Fibroblast of lung (primary cell): ENCODE measurements at regions not wholly inside any gene's neighbourhood (a gene's known extent, or its start where the extent isn't known, plus 50 kb on each side); places are given as distances from the start of the nearest gene placed in this dataset.

Source experiments
- DNase-seq, 2 donors: peaks; one replicate each; pipeline versions ENCODE4 v3.0.0 to v3.0.0-alpha.2; 2010; ENCODE audit warnings: low read depth in 2 of 2
- H2AFZ ChIP-seq: 2 replicates; pipeline ENCODE4 v1.5.1; 2012; ENCODE audit warnings: low read length, control low read depth, inconsistent platforms
- H3K27ac ChIP-seq: 2 replicates; pipeline ENCODE4 v1.5.1; 2011; ENCODE audit warnings: low read length, control low read depth; ENCODE audit not compliant: insufficient read depth
- H3K27me3 ChIP-seq: 2 replicates; pipeline ENCODE4 v1.5.1; 2011; ENCODE audit warnings: mild to moderate bottlenecking, low read length; ENCODE audit not compliant: control insufficient read depth, insufficient read depth
- H3K36me3 ChIP-seq: 2 replicates; pipeline ENCODE4 v1.5.1; 2011; ENCODE audit warnings: low read length; ENCODE audit not compliant: control insufficient read depth, insufficient read depth
- H3K4me1 ChIP-seq: 2 replicates; pipeline ENCODE4 v1.5.1; 2011; ENCODE audit warnings: low read length; ENCODE audit not compliant: control insufficient read depth, insufficient read depth; ENCODE audit errors: extremely low read depth
- H3K4me2 ChIP-seq: 2 replicates; pipeline ENCODE4 v1.5.1; 2011; ENCODE audit warnings: low read length, control low read depth; ENCODE audit not compliant: insufficient read depth; ENCODE audit errors: extremely low read depth
- H3K4me3 ChIP-seq, 4 experiments: fragments of 200-600 bp in 1 of 4; sonication (generic) in 1 of 4; replicated peaks in 1 of 4; 2 replicates each; pipeline ENCODE4 v1.5.1; 2011 to 2016; ENCODE audit warnings: low read length in 4 of 4, low read depth in 3 of 4, mild to moderate bottlenecking in 3 of 4, control low read depth in 2 of 4, inconsistent platforms in 1 of 4, mixed read lengths in 1 of 4; ENCODE audit not compliant: insufficient read depth in 1 of 4; ENCODE audit errors: control extremely low read depth in 1 of 4
- H3K79me2 ChIP-seq: 2 replicates; pipeline ENCODE4 v1.5.1; 2012; ENCODE audit warnings: mild to moderate bottlenecking, low read length, inconsistent platforms; ENCODE audit not compliant: control insufficient read depth, insufficient read depth
- H3K9ac ChIP-seq: 2 replicates; pipeline ENCODE4 v1.5.1; 2011; ENCODE audit warnings: mild to moderate bottlenecking, low read length, control low read depth; ENCODE audit not compliant: insufficient read depth
- H3K9me3 ChIP-seq: 2 replicates; pipeline ENCODE4 v1.5.1; 2012; ENCODE audit warnings: low read depth, low read length; ENCODE audit not compliant: control insufficient read depth, insufficient read depth
- H4K20me1 ChIP-seq: 2 replicates; pipeline ENCODE4 v1.5.1; 2011; ENCODE audit warnings: low read length; ENCODE audit not compliant: control insufficient read depth, insufficient read depth; ENCODE audit errors: extremely low read depth
- CTCF ChIP-seq, 2 donors: IDR thresholded peaks in 1 of 2; conservative IDR thresholded peaks in 1 of 2; 1 replicate in 1 of 2; 2 replicates in 1 of 2; pipeline ENCODE4 v1.5.1; 2011 to 2012; ENCODE audit warnings: low read length in 2 of 2, control low read depth in 1 of 2, inconsistent platforms in 1 of 2, low read depth in 1 of 2, mild to moderate bottlenecking in 1 of 2
- EZH2 ChIP-seq: IDR thresholded peaks from 2 replicates; pipeline ENCODE4 v1.5.1; 2012; ENCODE audit warnings: low read length, control low read depth, mild to moderate bottlenecking; ENCODE audit errors: missing control alignments

GRCh38 chr3:25367025-25367424 is 61.0 kb upstream of the RARB start:
- DNase-seq: no peak
- H3K79me2 ChIP-seq: no peaks in the 10 kb centered on the region
- H3K4me3 ChIP-seq: no peak overlapping the region
- no peaks in the 10 kb centered on the region for H3K4me1 ChIP-seq
- H4K20me1 ChIP-seq: no peaks in the 10 kb centered on the region
- no peak overlapping the region for H2AFZ ChIP-seq
- H3K4me2 ChIP-seq: no peak overlapping the region
- H3K27ac ChIP-seq: no peak overlapping the region
- no peak overlapping the region for H3K9ac ChIP-seq
- H3K9me3 ChIP-seq: no peaks in the 10 kb centered on the region
- H3K36me3 ChIP-seq: no peaks in the 10 kb centered on the region
- TF ChIP-seq EZH2 (no peak), CTCF (conservative IDR thresholded peaks at IDR 0.05 in 1 of 2, IDR thresholded peaks at IDR 0.05 in 1 of 2; ENCODE audit: low read depth in 1 of 2, low read length in 2 of 2) (no peak)
- no peaks in the 10 kb centered on the region for H3K27me3 ChIP-seq

- peak in 1 of 2 donors; percentile 52 for DNase-seq
- no peak for TF ChIP-seq EZH2
- no peak for TF ChIP-seq CTCF (conservative IDR thresholded peaks at IDR 0.05 in 1 of 2, IDR thresholded peaks at IDR 0.05 in 1 of 2; ENCODE audit: low read depth in 1 of 2, low read length in 2 of 2)
- H3K4me1 ChIP-seq: no peaks in the 10 kb centered on the region
These were observed 55.9 kb upstream of the RARB start for GRCh38 chr3:25372167-25372566.

GRCh38 chr3:25376340-25376739 is 51.7 kb upstream of the RARB start:
- no peak overlapping the region for H2AFZ ChIP-seq
- no peak overlapping the region for H3K9ac ChIP-seq
- H3K79me2 ChIP-seq: no peaks in the 10 kb centered on the region
- H3K9me3 ChIP-seq: no peaks in the 10 kb centered on the region
- H3K4me3 ChIP-seq: no peak overlapping the region
- DNase-seq: no peak
- H3K4me1 ChIP-seq: no peaks in the 10 kb centered on the region
- H3K4me2 ChIP-seq: no peak overlapping the region
- no peaks in the 10 kb centered on the region for H4K20me1 ChIP-seq
- H3K27me3 ChIP-seq: no peaks in the 10 kb centered on the region
- TF ChIP-seq CTCF (conservative IDR thresholded peaks at IDR 0.05 in 1 of 2, IDR thresholded peaks at IDR 0.05 in 1 of 2; ENCODE audit: low read depth in 1 of 2, low read length in 2 of 2): no peak
- TF ChIP-seq EZH2: no peak
- no peaks in the 10 kb centered on the region for H3K36me3 ChIP-seq
- no peak overlapping the region for H3K27ac ChIP-seq

More at GRCh38 chr3:25372167-25372566, 55.9 kb upstream of the RARB start:
- Histone ChIP-seq H4K20me1 (no peaks in the 10 kb centered on the region), H3K27ac (no peak overlapping the region), H3K4me2 (no peak overlapping the region), H3K9ac (no peak overlapping the region), H3K27me3 (no peaks in the 10 kb centered on the region), H3K36me3 (no peaks in the 10 kb centered on the region), H3K9me3 (no peaks in the 10 kb centered on the region), H2AFZ (no peak overlapping the region), H3K79me2 (no peaks in the 10 kb centered on the region), H3K4me3 (no peak overlapping the region)
